B cell (primary cell): ENCODE measurements at regions not wholly inside any gene's neighbourhood (a gene's known extent, or its start where the extent isn't known, plus 50 kb on each side); places are given as distances from the start of the nearest gene placed in this dataset.

ENCODE experiments used
- ATAC-seq: fragments of 200-7000 bp; cut with Tn5 transposase; one replicate; pipeline ENCODE4 v1.10.0; 2021; ENCODE audit warnings: low read depth, mild to moderate bottlenecking, moderate number of reproducible peaks, moderate library complexity
- CTCF ChIA-PET: fragments of 350-600 bp; sonication (Branson Sonifier 250); formaldehyde crosslinking; loops from one replicate; lab custom pipeline; 2021; ENCODE audit warnings: antibody characterized with exemption, inconsistent platforms; lab: Charles Lee
- POLR2A ChIA-PET: fragments of 350-600 bp; sonication (Branson Sonifier 250); formaldehyde crosslinking; loops from one replicate; lab custom pipeline; 2021; ENCODE audit warnings: antibody characterized with exemption; lab: Charles Lee
- DNase-seq: peaks from one replicate; pipeline ENCODE4 v3.0.0; 2013
- H2AFZ ChIP-seq: 2 replicates; pipeline ENCODE4 v1.6.1; 2012; ENCODE audit warnings: mild to moderate bottlenecking, low read depth, low read length; ENCODE audit not compliant: insufficient read depth, poor library complexity, severe bottlenecking
- H3K27ac ChIP-seq, 2 donors: 1 replicate in 1 of 2; 2 replicates in 1 of 2; pipeline ENCODE4 v1.5.1; 2012 to 2013; ENCODE audit warnings: low read length in 2 of 2, mild to moderate bottlenecking in 2 of 2, moderate library complexity in 1 of 2
- H3K27me3 ChIP-seq, 4 experiments: fragments of 200-600 bp in 1 of 4; sonication (generic) in 1 of 4; replicated peaks in 1 of 4; 1 replicate in 2 of 4; 2 replicates in 2 of 4; pipeline versions ENCODE4 v1.6.1 to v1.7.0; 2013 to 2016; ENCODE audit warnings: low read length in 3 of 4, mild to moderate bottlenecking in 2 of 4, mixed read lengths in 1 of 4, moderate library complexity in 1 of 4; ENCODE audit not compliant: insufficient read depth in 4 of 4, control insufficient read depth in 3 of 4; ENCODE audit errors: control extremely low read depth in 1 of 4
- H3K36me3 ChIP-seq, 2 experiments: replicated peaks in 1 of 2; 1 replicate in 1 of 2; 2 replicates in 1 of 2; pipeline versions ENCODE4 v1.6.1 to v1.7.1; 2013; ENCODE audit warnings: low read length in 1 of 2; ENCODE audit not compliant: insufficient read depth in 2 of 2, control insufficient read depth in 1 of 2; ENCODE audit errors: control extremely low read depth in 1 of 2, extremely low read depth in 1 of 2
- H3K4me1 ChIP-seq, 2 donors: fragments of 200-600 bp in 1 of 2; sonication (generic) in 1 of 2; 1 replicate in 1 of 2; 2 replicates in 1 of 2; pipeline versions ENCODE4 v1.5.1 to v1.6.1; 2013 to 2017; ENCODE audit warnings: low read length in 2 of 2; ENCODE audit not compliant: control insufficient read depth in 2 of 2, insufficient read depth in 2 of 2
- H3K4me2 ChIP-seq: replicated peaks from 2 replicates; pipeline ENCODE3; 2012; ENCODE audit warnings: mild to moderate bottlenecking, low read depth, low read length; ENCODE audit not compliant: poor library complexity, severe bottlenecking
- H3K4me3 ChIP-seq, 5 experiments: fragments of 200-600 bp in 1 of 5; sonication (generic) in 1 of 5; 1 replicate in 3 of 5; 2 replicates in 2 of 5; pipeline versions ENCODE4 v1.5.1 to v1.7.0; 2011 to 2016; ENCODE audit warnings: low read length in 4 of 5, mild to moderate bottlenecking in 4 of 5, low read depth in 2 of 5, control low read depth in 1 of 5, moderate library complexity in 1 of 5; ENCODE audit not compliant: insufficient read depth in 1 of 5; ENCODE audit errors: control extremely low read depth in 1 of 5, extremely low read depth in 1 of 5
- H3K79me2 ChIP-seq: fragments of 200-600 bp; sonication (generic); one replicate; pipeline ENCODE4 v1.6.0; 2016; ENCODE audit warnings: low read length; ENCODE audit not compliant: control insufficient read depth, insufficient read depth
- H3K9ac ChIP-seq: fragments of 200-600 bp; sonication (generic); 2 replicates; pipeline ENCODE4 v1.6.1; 2017; ENCODE audit warnings: mild to moderate bottlenecking, low read length, moderate library complexity
- H3K9me3 ChIP-seq, 3 donors: one replicate each; pipeline versions ENCODE4 v1.6.1 to v1.7.1; 2013; ENCODE audit warnings: low read length in 2 of 3; ENCODE audit not compliant: control insufficient read depth in 2 of 3, insufficient read depth in 1 of 3; ENCODE audit errors: control extremely low read depth in 1 of 3
- H4K20me1 ChIP-seq: 2 replicates; pipeline ENCODE4 v1.6.0; 2012; ENCODE audit warnings: mild to moderate bottlenecking, low read length; ENCODE audit not compliant: insufficient read depth, control insufficient read depth, poor library complexity, severe bottlenecking
- H3K27ac Mint-ChIP-seq: one replicate; pipeline ENCODE4 v1.8.0; 2021; ENCODE audit warnings: mixed read lengths
- H3K27me3 Mint-ChIP-seq: one replicate; pipeline ENCODE4 v1.8.0; 2021; ENCODE audit warnings: mixed read lengths
- H3K4me1 Mint-ChIP-seq: one replicate; pipeline ENCODE4 v1.8.0; 2021; ENCODE audit warnings: mixed read lengths
- H3K4me3 Mint-ChIP-seq: one replicate; pipeline ENCODE4 v1.8.0; 2021; ENCODE audit warnings: mixed read lengths
- H3K9me3 Mint-ChIP-seq: one replicate; pipeline ENCODE4 v1.8.0; 2022; ENCODE audit warnings: mixed read lengths; ENCODE audit not compliant: insufficient read depth
- CTCF ChIP-seq: fragments of 200-600 bp; IDR thresholded peaks from one replicate; pipeline ENCODE4 v1.8.0; 2022; ENCODE audit warnings: antibody characterized with exemption, mild to moderate bottlenecking
- EZH2 ChIP-seq: IDR thresholded peaks from 2 replicates; pipeline ENCODE4 v1.6.1; 2012; ENCODE audit warnings: borderline replicate concordance, low read depth, mild to moderate bottlenecking, moderate library complexity, low read length; ENCODE audit not compliant: insufficient read depth, poor library complexity, severe bottlenecking
- WGBS: methylation state at CpG from one replicate; pipeline ENCODE4 v1.1.5; 2013; ENCODE audit warnings: missing lambda C conversion rate; ENCODE audit not compliant: insufficient coverage; 5-methylcytosine and 5-hydroxymethylcytosine counted together
- intact Hi-C: fragments of 100-400 bp; cut with micrococcal nuclease; formaldehyde crosslinking; loops from one replicate; pipeline ENCODE4 v1.10.0; 2022

GRCh38 chr10:124143721-124144120 is 50.3 kb upstream of the CHST15 start:
- Mint-ChIP-seq H3K27me3 (no peaks in the 10 kb centered on the region), H3K4me3 (no peak overlapping the region), H3K27ac (no peak overlapping the region), H3K4me1 (no peaks in the 10 kb centered on the region), H3K9me3 (no peaks in the 10 kb centered on the region)
- no peaks in the 10 kb centered on the region for H3K79me2 ChIP-seq
- TF ChIP-seq CTCF (no peak), EZH2 (no peak)
- H3K36me3 ChIP-seq, result no peaks in the 10 kb centered on the region
- WGBS, result 91% methylated on average over 6 of the region's 6 CpGs
- H3K4me3 ChIP-seq, result no peak overlapping the region
- intact Hi-C loops, result loop anchor here (5.0 kb wide), 1 partner anchor 51 kb away; the partner anchor contains the start of gene CHST15
- ATAC-seq (no peak), DNase-seq (no peak)
- CTCF ChIA-PET, result no interaction called here
- no peak overlapping the region for H3K27ac ChIP-seq
- no peaks in the 10 kb centered on the region for H3K27me3 ChIP-seq
- H3K9me3 ChIP-seq, result peaks cover 0 to 6% (median 0%) of the 10 kb centered on the region in 3 donors
- H3K9ac ChIP-seq, result no peak overlapping the region
- H2AFZ ChIP-seq, result no peak overlapping the region
- H3K4me2 ChIP-seq, result no peak overlapping the region
- H3K4me1 ChIP-seq, result peaks cover 32 to 37% of the 10 kb centered on the region in 2 donors
- POLR2A ChIA-PET, result no interaction called here
- no peaks in the 10 kb centered on the region for H4K20me1 ChIP-seq
